SH-SY5Y (cell line): ENCODE measurements at regions not wholly inside any gene's neighbourhood (a gene's known extent, or its start where the extent isn't known, plus 50 kb on each side); places are given as distances from the start of the nearest gene placed in this dataset.

Source experiments
- GATA2 ChIP-seq: IDR thresholded peaks from 2 replicates; pipeline ENCODE4 v1.6.1; 2011; ENCODE audit warnings: mild to moderate bottlenecking, low read depth, low read length
- GATA3 ChIP-seq: IDR thresholded peaks from 2 replicates; pipeline ENCODE4 v1.6.1; 2011; ENCODE audit warnings: low read depth, mild to moderate bottlenecking, low read length, moderate library complexity

DNA sequence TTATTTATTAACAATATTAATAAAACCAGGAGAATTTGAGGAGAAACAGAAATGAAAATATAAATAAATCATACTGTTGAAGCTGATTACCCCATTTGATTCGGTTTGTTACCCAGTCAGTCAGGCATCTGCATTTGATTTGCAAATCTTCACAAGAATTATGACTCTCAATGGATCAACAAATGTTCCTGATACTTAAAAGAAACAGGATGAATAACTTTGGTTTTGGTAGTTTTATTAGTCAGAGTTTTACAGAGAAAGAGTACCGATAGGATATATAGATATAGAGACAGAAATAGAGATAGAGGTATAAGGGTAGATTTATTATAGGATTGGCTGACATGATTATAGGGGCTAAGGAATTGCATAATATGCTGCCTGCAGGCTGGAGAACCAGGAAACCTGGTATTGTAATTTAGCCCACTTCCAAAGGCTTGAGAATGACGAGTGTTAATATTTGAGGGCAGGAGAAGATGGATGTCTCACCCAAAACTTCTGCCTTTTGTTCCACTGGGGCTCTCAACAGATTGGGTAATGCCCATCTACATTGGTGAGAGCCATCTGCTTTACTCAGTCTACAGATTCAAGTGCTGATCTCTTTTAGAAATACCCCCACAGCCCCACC is 241.6 kb upstream of the COL8A1 start:
- TF ChIP-seq GATA3 (no peak), GATA2 (no peak)
